Mesodermal cell (in vitro differentiated cells): ENCODE measurements at regions not wholly inside any gene's neighbourhood (a gene's known extent, or its start where the extent isn't known, plus 50 kb on each side); places are given as distances from the start of the nearest gene placed in this dataset.

Experiments used
- H3K27ac ChIP-seq: 2 replicates; pipeline ENCODE4 v1.7.0; 2013; ENCODE audit warnings: mild to moderate bottlenecking, low read depth, low read length, moderate library complexity; ENCODE audit not compliant: severe bottlenecking
- H3K36me3 ChIP-seq: 2 replicates; pipeline ENCODE4 v1.7.1; 2013; ENCODE audit warnings: mild to moderate bottlenecking, low read length, moderate library complexity; ENCODE audit not compliant: control insufficient read depth, insufficient read depth
- H3K4me1 ChIP-seq: one replicate; pipeline ENCODE4 v1.7.1; 2013; ENCODE audit warnings: mild to moderate bottlenecking, low read length; ENCODE audit not compliant: insufficient read depth, control insufficient read depth, poor library complexity, severe bottlenecking
- H3K4me3 ChIP-seq: 2 replicates; pipeline ENCODE4 v1.7.0; 2013; ENCODE audit warnings: low read length, control low read depth, mild to moderate bottlenecking; ENCODE audit not compliant: insufficient read depth, poor library complexity, severe bottlenecking; ENCODE audit errors: extremely low read depth
- H3K9me3 ChIP-seq: 2 replicates; pipeline ENCODE4 v1.7.1; 2013; ENCODE audit warnings: mild to moderate bottlenecking, low read length, moderate library complexity; ENCODE audit not compliant: control insufficient read depth
- WGBS, 2 experiments: methylation state at CpG; one replicate each; pipeline ENCODE4 v1.1.5; 2013; ENCODE audit warnings: missing lambda C conversion rate in 2 of 2; ENCODE audit not compliant: insufficient coverage in 2 of 2; 5-methylcytosine and 5-hydroxymethylcytosine counted together

GRCh38 chr9:108078811-108079210, 589.2 kb upstream of the KLF4 start:
- Histone ChIP-seq H3K27ac (no peak overlapping the region), H3K36me3 (no peaks in the 10 kb centered on the region), H3K4me1 (no peaks in the 10 kb centered on the region), H3K4me3 (no peak overlapping the region), H3K9me3 (no peaks in the 10 kb centered on the region)
- 91 to 92% methylated on average over 1 to 2 of the region's 2 CpGs for WGBS, 2 experiments

GRCh38 chr9:108078375-108078774, 588.8 kb upstream of the KLF4 start:
- WGBS, 2 experiments, result 81 to 91% methylated on average over 7 to 8 of the region's 8 CpGs
- Histone ChIP-seq H3K4me3 (no peak overlapping the region), H3K36me3 (no peaks in the 10 kb centered on the region), H3K4me1 (no peaks in the 10 kb centered on the region), H3K9me3 (no peaks in the 10 kb centered on the region), H3K27ac (no peak overlapping the region)

GRCh38 chr9:108077556-108077955, 588.0 kb upstream of the KLF4 start:
- no peaks in the 10 kb centered on the region for H3K36me3 ChIP-seq
- no peak overlapping the region for H3K4me3 ChIP-seq
- H3K9me3 ChIP-seq, result no peaks in the 10 kb centered on the region
- no peak overlapping the region for H3K27ac ChIP-seq
- H3K4me1 ChIP-seq, result no peaks in the 10 kb centered on the region
- WGBS, 2 experiments, result 90 to 97% methylated on average over 9 to 10 of the region's 10 CpGs

- Histone ChIP-seq H3K4me3 (no peak overlapping the region), H3K9me3 (no peaks in the 10 kb centered on the region), H3K4me1 (no peaks in the 10 kb centered on the region), H3K36me3 (no peaks in the 10 kb centered on the region), H3K27ac (no peak overlapping the region)
- WGBS, 2 experiments, result 93 to 95% methylated on average over 3 to 5 of the region's 5 CpGs
These were observed 585.3 kb upstream of the KLF4 start for GRCh38 chr9:108074900-108075299.

- H3K36me3 ChIP-seq, result no peaks in the 10 kb centered on the region
- no peaks in the 10 kb centered on the region for H3K9me3 ChIP-seq
- WGBS, 2 experiments, result 87 to 90% methylated on average over 2 to 6 of the region's 6 CpGs
- no peak overlapping the region for H3K27ac ChIP-seq
- H3K4me1 ChIP-seq, result no peaks in the 10 kb centered on the region
- no peak overlapping the region for H3K4me3 ChIP-seq
These were observed 584.3 kb upstream of the KLF4 start for GRCh38 chr9:108073823-108074222.

GRCh38 chr9:108072740-108073139, 583.2 kb upstream of the KLF4 start:
- Histone ChIP-seq H3K9me3 (no peaks in the 10 kb centered on the region), H3K4me1 (no peaks in the 10 kb centered on the region), H3K27ac (no peak overlapping the region), H3K4me3 (no peak overlapping the region), H3K36me3 (no peaks in the 10 kb centered on the region)
- WGBS, 2 experiments, result 95% methylated on average over 4 of the region's 6 CpGs; no CpG with 5 or more reads in 1 of the 2 experiments

- WGBS, 2 experiments, result 95 to 98% methylated on average over 4 to 5 of the region's 5 CpGs
- no peak overlapping the region for H3K27ac ChIP-seq
- no peak overlapping the region for H3K4me3 ChIP-seq
- H3K36me3 ChIP-seq, result no peaks in the 10 kb centered on the region
- no peaks in the 10 kb centered on the region for H3K9me3 ChIP-seq
- H3K4me1 ChIP-seq, result no peaks in the 10 kb centered on the region
These were observed 581.3 kb upstream of the KLF4 start for GRCh38 chr9:108070861-108071260.

GRCh38 chr9:108069991-108070390, 580.4 kb upstream of the KLF4 start:
- Histone ChIP-seq H3K36me3 (no peaks in the 10 kb centered on the region), H3K27ac (no peak overlapping the region), H3K4me3 (no peak overlapping the region), H3K9me3 (no peaks in the 10 kb centered on the region), H3K4me1 (no peaks in the 10 kb centered on the region)
- 71% methylated on average over 1 of the region's 1 CpG; no CpG with 5 or more reads in 1 of the 2 experiments for WGBS, 2 experiments

- 85 to 98% methylated on average over 7 to 8 of the region's 8 CpGs for WGBS, 2 experiments
- no peaks in the 10 kb centered on the region for H3K9me3 ChIP-seq
- H3K27ac ChIP-seq, result no peak overlapping the region
- peaks cover 3% of the 10 kb centered on the region for H3K4me1 ChIP-seq
- H3K36me3 ChIP-seq, result no peaks in the 10 kb centered on the region
- H3K4me3 ChIP-seq, result no peak overlapping the region
These were observed 573.1 kb upstream of the KLF4 start for GRCh38 chr9:108062680-108063079.

- H3K4me1 ChIP-seq, result peaks cover 5% of the 10 kb centered on the region
- 94 to 100% methylated on average over 1 to 2 of the region's 5 CpGs for WGBS, 2 experiments
- no peaks in the 10 kb centered on the region for H3K9me3 ChIP-seq
- H3K4me3 ChIP-seq, result no peak overlapping the region
- H3K27ac ChIP-seq, result no peak overlapping the region
- H3K36me3 ChIP-seq, result no peaks in the 10 kb centered on the region
These were observed 570.6 kb upstream of the KLF4 start for GRCh38 chr9:108060175-108060574.

GRCh38 chr9:108058135-108058814, 568.7 kb upstream of the KLF4 start:
- Histone ChIP-seq H3K36me3 (no peaks in the 10 kb centered on the region), H3K4me1 (peaks cover 5% of the 10 kb centered on the region), H3K4me3 (no peak overlapping the region), H3K27ac (no peak overlapping the region), H3K9me3 (no peaks in the 10 kb centered on the region)
- 89 to 100% methylated on average over 2 to 3 of the region's 6 CpGs for whole genome bisulfite sequencing, 2 experiments
